NCI-H1417 (cell line): ENCODE measurements at regions not wholly inside any gene's neighbourhood (a gene's known extent, or its start where the extent isn't known, plus 50 kb on each side); places are given as distances from the start of the nearest gene placed in this dataset.
A peak's percentile ranks its signal among the peaks of the same experiment; 100 is the strongest.

Experiments
- DNase-seq, 3 experiments: peaks; one replicate each; lab custom pipeline; 2025; lab: John Stamatoyannopoulos, UW

DNA sequence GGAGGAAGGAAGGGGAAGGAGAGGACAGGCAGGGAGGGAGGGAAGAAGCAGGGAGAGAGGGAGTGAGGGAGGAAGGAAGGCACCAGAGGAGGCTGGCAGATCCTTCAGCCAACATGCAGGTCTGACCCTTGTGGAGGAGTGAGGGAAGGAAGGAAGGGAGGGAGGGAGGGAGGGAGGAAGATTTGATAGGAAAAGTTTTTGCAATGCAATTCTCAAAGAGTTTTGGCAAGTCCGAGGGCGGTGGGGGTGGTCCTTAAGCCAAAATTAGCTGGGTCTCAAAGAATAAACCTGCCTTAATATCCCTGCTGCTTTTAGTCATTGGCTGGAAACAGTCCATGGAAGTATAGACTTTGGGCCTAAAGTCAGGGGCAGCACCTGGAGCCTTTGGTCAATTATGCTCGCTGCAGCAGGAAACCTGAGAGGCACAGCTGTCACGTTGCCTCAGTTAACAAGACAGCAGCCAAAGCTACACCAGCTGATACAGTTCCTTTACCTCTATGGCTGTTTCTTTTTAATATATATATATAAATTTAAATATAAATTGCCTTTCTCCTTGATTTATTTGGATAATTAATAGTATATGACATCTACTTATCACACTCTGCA, 115.7 kb upstream of the RALGAPA2 start:
- peak in 1 of 3 experiments; percentile 15 for DNase-seq

DNA sequence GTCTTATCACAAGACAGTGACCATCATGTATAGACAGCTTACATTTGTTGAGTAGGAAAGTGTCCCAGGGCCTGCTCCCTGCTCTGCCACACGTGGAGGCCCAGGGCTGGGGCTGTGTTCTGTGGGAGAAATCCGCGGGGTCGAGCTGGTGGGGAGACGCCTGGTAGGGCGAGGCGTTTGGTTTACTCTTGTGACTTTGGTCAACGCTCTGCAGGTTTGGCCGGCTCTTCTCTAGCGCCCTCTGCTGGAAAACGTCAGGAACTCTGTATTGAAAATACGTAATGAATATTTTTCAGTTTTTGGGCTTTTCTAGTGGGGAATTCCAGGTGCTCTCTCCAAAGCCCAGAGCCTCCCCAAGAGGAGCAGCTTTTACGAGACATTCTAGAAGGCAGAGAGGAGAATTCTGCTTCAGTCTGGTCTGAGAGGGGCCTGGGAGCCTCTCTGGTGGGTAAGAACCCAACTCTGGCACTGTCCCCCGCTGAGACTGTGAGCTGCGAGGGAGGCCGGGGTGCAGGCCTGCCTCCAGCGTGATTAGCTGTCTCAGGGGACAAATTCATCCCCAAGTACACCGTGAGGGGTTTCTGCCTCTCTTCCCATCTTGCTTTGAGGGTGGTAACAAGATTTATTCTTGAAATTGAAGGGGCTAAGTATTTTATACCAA, 112.6 kb upstream of the RALGAPA2 start:
- DNase-seq: peak; percentile 35 to 82 (median 60)

- no peak for DNase-seq
Measured at GRCh38 chr20:20823476-20823881, 111.0 kb upstream of the RALGAPA2 start.

DNA sequence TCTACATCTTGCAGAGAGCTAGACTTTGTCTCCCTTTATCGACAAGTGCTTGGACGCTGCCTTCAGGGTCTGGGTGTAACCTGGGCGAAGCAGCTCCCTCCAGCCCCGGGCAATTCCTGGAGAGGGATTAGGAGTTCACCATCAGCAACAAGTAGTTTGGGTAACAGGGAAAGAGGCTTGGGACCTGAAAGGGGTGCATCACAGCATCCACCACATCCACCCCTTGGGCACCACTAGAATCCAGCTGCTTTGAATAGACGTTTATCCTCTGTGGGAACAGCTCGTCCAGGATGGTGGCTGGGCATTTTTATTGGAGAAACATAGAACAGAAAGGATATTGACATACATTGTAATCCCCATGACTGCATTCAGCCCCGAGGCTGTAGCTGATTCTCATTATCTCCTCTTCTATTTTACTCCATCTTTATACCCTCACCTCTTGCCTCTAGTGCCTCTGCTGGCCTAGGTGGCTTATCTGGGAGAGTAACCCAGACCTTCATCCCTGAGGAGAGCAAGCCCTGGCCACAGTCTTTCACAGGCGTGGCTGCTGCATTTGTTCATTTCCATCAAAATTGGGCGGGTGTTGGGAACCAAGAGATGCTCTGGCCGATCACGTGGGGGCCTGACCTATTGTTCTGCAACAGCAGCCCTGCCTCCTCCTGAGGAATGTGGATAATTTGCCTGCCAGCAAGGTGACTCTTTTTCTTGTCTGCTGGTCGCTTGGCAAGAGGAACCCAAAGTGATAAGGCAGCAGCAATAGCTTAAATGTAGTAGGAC, 109.2 kb upstream of the RALGAPA2 start:
- DNase-seq: peak in 2 of 3 experiments; percentile 10 to 40

GRCh38 chr20:20820785-20821483, 108.5 kb upstream of the RALGAPA2 start:
- peak in 2 of 3 experiments; percentile 45 to 66 for DNase-seq

GRCh38 chr20:20820104-20820503, 107.7 kb upstream of the RALGAPA2 start:
- peak in 2 of 3 experiments; percentile 31 to 41 for DNase-seq

GRCh38 chr20:20816969-20817755, 104.7 kb upstream of the RALGAPA2 start:
- DNase-seq: no peak

GRCh38 chr20:20815711-20816455, 103.4 kb upstream of the RALGAPA2 start:
- DNase-seq: peak in 1 of 3 experiments; percentile 16

- no peak for DNase-seq
Measured at GRCh38 chr20:20814685-20815084, 102.2 kb upstream of the RALGAPA2 start.

DNA sequence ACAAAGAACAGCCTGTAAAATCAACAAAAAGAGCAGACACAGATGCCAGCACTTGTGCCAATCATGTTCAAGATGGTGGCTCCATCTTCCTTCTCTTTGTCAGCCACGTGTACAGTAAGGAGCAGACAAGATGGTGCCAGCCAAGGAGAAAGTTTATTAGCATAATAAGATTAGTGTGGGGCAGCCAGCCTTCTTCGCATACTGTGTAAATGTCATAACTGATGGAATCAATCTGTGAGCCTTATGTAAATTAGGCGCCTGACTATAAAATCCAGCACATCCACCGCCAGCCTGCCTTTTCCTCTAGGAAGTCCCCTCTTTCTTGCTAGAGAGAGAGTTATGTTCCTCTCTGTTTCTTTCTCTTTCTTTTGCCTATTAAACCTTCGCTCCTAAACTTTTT, 99.7 kb upstream of the RALGAPA2 start:
- no peak for DNase-seq

DNA sequence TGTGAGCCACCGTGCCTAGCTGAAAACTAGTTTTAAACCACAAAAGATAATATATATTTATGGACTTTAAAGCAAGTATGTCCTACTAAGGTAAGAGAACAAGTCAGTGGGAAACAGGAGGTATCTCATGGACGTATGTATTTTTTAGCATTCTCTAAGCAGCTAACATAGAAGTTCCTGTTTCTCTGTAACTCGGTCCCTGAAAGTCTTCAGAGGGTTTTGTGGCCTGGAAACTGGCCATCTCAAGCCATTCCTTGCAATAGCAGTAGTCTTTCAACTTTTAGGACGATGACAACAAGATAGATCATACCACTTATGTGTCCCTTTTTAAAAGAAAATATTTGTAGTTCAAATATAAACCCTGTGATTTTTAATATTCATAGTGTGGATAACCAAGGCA, 95.6 kb upstream of the RALGAPA2 start:
- DNase-seq: no peak

DNA sequence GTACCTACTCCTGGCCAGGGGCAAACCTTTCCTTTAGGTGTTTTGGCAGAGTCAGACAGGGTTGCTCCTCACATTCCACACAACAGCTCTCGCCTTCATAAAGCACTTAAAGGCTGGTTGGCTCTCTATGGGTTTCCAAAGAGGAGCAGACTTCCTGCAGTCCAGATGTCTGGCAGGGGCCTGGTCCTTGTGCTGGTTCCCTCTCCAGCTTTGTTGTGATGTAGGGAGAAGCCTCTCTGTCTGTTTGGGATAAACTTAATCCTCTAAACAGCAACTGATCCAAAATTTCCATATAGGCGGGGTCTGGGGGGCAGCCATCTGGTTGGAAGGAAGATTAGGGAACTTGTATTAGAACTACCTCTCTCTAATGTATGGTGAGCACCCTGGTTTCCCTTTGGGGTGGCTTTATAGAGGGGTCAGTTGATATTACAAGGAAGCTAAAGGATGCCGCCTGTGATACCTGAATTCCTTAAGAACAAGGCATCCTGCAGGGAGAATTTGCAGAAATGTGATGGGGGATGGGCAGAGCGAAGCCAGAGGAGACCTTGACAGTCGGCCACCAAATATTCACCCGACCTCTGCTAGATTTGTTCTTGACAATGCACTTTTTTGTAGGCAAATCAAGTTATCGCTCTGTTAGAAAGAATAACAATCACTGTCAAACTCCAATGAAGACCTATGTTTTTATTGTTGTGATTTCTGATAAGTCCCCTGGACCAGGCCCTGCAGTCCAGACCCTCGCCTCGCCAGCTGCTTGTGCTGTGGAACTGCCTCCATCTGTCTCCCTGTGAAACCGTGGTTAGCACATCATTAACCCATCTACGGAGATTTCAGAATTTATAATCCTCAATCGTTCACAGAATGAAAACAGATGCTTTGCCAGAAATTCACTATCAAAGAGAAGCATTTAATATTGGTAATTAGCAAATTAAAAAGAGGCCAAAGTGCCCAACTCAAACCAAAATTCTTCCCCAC, 94.0 kb upstream of the RALGAPA2 start:
- no peak for DNase-seq

- no peak for DNase-seq
Measured at GRCh38 chr20:20803011-20803410, 90.6 kb upstream of the RALGAPA2 start.

DNA sequence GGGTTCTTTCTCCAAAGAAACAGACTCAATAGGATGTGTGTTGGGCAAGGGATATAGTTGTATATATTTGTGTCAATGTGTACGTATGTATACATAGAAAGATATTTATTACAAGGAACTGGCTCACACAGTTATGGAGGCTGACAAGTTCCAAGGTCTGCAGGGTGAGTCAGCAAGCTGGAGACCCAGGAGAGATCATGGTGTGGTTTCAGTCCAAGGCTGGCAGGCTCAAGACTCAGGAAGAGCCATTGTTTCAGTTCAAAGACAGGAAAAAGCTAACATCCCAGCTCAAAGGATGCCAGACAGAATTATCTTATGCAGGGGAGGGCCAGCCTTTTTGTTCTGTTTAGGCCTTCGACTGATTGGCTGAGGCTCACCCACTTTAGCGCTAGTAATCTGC, 89.9 kb upstream of the RALGAPA2 start:
- DNase-seq: no peak

DNA sequence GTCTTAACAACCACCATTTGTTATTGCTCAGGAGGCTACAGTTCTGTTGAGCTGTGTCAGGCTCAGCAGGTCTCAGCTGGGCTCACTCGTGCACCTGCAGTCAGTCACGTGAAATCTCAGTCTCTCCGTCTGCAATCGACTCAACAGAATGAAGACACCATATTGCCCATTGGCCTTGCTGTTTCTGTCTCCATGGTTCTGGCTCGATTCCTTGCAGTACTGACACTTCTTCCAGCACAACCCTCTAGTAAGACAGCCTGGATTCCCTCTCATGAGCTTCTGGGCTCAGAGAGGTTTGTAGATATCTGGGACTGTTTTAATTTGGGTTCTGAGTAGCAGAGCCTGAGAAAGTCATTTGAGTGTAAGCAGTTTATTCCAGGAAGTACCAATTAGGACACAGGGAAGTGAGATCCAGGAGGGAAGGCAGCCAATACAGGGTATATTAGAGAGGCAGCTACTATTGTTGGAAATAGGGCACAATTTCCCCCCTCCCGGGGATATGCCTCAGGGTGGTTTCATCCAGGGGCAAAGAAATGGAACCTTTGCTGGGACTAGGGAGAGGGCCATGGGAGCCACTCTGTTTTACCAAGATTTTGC, 87.4 kb upstream of the RALGAPA2 start:
- DNase-seq: no peak

DNA sequence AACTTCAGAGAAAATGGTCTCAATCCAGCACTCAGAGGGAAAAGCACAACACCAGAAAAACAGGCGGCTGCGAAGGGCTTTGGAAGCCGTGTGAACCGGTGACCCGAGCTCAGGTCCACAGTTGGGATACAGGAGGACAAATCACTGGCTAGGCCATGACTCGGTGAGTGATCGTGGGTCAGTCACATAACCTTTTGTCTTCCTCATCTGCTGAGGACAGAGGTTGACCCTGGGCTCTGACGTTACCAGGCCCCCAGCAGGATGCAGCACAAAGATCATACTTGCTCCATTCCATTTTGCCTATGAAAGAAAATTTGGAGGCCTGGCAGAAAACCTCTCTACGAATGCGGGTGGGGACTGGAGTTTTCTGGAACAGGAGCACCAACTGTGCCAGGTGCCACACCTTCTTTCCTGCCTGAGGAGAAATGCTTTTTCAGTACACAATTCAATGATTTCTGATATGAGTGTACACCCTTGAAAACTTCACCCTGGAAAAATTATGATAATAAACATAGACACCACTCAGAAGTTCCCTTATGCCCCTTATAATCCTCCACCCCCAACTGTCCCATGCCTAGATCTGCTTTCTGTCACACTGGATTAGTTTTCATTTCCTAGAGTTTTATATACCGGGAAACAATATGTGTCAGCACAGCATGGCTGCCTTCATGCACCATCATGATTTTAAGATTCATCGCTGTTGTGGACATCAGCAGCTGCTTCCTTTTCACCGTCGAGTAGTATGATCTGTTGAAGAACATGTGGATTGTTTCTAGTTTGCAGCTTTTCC, 85.3 kb upstream of the RALGAPA2 start:
- no peak for DNase-seq

DNA sequence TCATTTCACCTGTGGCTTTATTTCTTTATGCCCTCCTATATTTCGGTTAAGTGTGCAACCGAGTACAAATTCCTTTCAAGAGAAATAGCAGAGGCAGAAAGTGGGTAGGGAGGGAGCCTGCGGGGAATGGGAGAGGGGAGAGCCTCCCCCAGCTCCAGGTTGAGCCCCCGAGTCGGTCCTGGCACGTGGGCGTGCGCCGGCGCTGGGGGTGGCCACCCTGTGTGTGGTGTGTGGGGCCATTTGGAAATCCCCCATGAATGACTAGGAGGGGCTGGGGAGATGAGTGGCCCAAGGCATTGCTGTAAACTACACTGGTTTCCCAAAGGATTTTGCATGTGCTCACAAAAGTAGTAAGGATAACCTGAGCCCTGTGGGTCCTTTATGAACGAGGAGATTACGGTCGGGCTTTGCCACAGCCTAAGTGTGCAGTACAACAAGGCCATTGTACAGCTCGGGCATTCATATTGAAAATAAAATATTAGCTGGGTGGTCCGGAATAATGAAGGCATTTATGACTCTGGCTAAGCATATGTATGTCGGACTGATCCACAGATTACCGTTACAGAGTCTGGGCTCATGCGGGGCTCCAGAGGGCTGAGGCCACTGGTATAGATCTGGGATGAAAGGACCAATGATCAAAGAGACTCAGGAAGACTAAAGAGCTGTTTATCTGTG, 84.5 kb upstream of the RALGAPA2 start:
- no peak for DNase-seq

DNA sequence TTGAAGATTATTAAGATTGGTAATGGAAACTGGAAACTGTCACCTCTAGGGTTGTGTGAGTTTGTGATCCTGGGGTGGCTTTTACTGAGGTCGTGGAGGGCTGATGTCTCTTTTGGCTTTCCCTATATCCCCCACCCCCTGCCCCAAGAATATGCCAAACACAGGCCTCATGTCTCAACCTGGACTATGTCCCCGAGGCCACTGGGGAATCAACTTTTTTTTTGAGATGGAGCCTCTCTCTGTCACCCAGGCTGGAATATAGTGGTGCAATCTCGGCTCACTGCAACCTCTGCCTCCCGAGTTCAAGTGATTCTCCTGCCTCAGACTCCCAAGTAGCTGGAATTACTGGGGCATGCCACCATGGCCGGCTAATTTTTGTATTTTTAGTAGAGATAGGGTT, 83.3 kb upstream of the RALGAPA2 start:
- DNase-seq: no peak
